HG02840 (cell line): ENCODE measurements at regions not wholly inside any gene's neighbourhood (a gene's known extent, or its start where the extent isn't known, plus 50 kb on each side); places are given as distances from the start of the nearest gene placed in this dataset.
"Not testable (repeated sequence)": the region's sequence is repeated elsewhere in the genome, so short reads cannot be mapped to it uniquely, and the experiment has no call there.

ENCODE experiments used
- ATAC-seq: cut with Tn5 transposase; IDR thresholded peaks from one replicate; pipeline ENCODE4 v1.9.1; 2021; ENCODE audit warnings: mild to moderate bottlenecking, moderate library complexity, moderate number of reproducible peaks; ENCODE audit not compliant: unreplicated experiment, low FRiP score

- not testable (repeated sequence) for ATAC-seq
Observed at GRCh38 chr15:81875717-81876116, 170.1 kb downstream of the MEX3B start.

- not testable (repeated sequence) for ATAC-seq
Observed at GRCh38 chr15:81870746-81871106, 175.1 kb downstream of the MEX3B start.

GRCh38 chr15:81870062-81870745 is 175.6 kb downstream of the MEX3B start:
- not testable (repeated sequence) for ATAC-seq

- ATAC-seq = no peak
Observed at GRCh38 chr15:81869161-81869954, 176.5 kb downstream of the MEX3B start.

- ATAC-seq = peak; percentile 80
Observed at GRCh38 chr15:81865850-81866537, 179.8 kb downstream of the MEX3B start.

- ATAC-seq = no peak
Observed at GRCh38 chr15:81863162-81863561, 182.7 kb downstream of the MEX3B start.

- ATAC-seq = no peak
Observed at GRCh38 chr15:81859737-81860516, 185.9 kb downstream of the MEX3B start.

DNA sequence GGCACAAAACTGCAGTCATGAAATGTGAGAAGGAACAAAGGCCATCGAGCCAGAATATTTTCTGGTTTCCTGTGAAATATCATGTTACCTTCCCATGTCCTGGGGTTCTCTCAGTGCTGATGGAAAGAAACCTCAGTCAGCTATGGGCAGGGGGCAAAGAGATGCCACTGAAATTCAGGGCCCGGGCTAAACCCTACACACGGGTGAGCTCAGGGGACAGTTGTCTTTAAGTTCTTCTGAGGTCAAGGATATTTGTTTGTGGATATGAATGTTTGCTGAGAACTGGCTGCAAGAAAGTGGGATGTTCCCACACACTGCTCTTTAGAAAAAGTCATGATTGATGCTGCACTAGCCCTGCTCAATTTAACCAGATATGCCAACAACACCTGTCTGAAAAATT is 187.2 kb downstream of the MEX3B start:
- no peak for ATAC-seq

GRCh38 chr15:81858136-81858535 is 187.7 kb downstream of the MEX3B start:
- ATAC-seq = no peak

GRCh38 chr15:81856634-81857026 is 189.2 kb downstream of the MEX3B start:
- no peak for ATAC-seq

DNA sequence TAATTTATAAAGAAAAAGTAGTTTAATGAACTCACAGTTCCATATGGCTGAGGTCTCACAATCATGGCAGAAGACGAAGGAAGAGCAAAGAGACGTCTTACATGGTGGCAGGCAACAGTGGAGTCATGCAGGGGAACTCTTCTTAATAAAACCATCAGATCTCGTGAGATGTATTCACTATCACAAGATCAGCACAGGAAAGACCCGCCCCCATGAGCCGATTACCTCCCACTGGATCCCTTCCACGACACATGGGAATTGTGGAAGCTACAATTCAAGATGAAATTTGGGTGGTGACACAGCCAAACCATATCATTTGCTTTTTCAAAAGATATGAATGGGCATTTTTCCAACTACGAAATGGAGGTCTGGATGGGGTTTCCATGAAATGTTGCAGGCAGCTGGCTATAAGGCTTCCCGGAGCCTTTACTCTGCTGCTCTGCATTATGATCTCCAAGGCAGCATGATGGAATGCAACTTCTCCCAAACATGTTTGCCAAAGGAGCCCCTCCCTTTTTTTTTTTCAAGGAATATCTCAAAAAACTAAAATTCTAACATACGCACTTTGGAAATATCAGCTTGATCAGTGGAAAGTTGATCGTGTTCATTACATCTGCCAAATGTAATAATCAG is 189.7 kb downstream of the MEX3B start:
- no peak for ATAC-seq

- ATAC-seq = no peak
Observed at GRCh38 chr15:81853150-81853748, 192.6 kb downstream of the MEX3B start.

GRCh38 chr15:81852411-81853149 is 193.2 kb downstream of the MEX3B start:
- no peak for ATAC-seq

DNA sequence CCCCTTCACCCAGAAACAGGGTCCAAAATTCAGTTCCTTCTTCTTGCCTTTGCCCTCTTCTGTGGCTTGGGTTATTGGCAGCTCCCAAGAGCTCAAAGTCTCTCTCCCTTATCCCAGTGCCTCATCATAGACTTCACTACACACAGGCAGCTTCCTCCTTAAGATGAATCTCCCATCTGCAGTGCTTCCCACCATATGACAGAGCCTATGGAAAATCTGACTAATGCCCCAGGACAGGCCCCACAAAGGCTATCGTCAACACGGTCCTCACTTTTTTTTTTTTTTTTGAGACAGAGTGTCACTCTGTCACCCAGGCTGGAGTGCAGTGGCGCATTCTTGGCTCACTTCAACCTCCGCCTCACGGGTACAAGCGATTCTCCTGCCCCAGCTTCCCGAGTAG is 194.1 kb downstream of the MEX3B start:
- ATAC-seq = no peak

DNA sequence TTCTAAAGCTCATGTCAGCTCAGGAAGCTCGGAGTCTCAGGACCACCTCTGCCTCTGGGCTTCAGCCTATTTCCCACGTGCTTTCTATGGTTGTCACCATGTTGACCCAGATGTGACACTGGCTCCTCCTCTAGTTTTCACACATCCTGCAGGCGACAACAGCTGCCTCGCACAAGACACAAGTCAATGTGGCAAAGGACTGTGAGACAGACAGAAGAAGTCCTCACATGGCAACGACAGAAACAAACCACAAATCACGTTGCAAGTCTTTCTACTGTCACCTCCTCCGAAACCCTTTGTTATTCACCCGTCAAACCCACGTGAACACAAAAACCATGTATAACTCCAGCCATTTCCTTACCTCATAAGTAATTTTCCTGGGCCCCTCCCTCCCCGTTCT is 194.5 kb downstream of the MEX3B start:
- ATAC-seq = no peak

DNA sequence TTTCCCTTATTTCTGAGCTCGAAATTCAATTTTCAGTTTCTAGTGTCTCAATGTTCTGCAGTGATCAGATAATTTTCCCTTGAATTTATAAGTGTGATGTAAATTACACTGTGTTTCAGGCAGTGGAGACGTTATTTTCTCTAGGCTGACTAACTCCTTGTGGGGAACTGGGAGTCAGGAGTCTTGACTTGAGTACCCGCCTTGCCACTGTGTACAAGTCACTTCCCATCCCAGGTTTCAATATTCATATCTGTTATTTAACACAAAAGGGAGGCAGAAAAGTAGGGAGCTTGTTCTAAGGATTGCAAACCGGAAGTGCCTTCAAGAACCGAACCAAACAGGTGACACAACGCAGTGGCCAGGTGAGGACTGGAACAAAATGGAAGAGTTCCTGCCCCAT is 196.5 kb downstream of the MEX3B start:
- ATAC-seq = no peak

DNA sequence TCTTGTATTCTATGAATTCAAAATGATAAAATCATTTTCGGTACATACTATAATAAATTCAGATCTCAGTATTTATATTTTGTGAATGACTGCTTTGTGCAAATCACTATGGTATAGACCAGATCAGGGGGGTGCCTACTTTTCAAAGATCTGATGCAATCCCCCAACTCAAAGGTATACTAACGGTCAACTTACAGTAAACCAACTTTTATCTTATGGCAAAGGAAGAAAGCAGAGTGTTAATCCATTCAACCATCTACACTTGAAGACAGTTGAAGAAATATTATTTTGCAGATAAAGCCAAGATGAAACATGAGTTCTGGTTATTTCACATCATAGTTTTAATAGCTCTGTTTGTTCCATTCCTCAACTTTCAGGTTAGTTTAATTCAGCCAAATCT is 197.1 kb downstream of the MEX3B start:
- no peak for ATAC-seq

DNA sequence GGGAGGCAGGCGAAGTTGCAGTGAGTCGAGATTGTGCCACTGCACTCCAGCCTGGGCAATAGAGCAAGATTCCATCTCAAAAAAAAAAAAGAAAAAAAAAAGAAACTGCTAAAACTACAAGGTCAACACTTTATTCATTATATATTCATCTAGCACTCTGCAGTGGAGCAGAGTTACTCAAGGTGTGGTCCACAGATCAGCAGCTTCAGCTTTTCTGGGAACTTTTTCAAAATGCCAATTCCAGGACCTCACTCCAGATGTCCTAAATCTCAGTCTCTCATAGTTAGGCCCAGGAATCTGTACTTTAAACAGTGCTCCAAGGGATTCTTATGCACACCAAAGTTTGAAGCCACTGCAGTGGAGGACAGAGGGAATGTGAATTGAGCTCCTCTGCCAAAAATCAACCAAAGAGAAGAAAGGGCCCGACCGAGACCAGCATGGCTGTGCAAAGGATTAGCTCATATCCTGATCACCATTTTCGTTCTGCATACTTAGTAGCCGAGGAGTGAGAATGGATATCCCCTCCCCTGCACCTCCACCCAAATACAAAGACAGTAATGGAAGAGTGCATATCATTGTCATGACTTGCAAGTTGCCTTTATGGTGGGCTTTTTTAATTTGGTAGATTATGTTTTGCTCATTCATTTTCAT is 201.9 kb downstream of the MEX3B start:
- no peak for ATAC-seq

DNA sequence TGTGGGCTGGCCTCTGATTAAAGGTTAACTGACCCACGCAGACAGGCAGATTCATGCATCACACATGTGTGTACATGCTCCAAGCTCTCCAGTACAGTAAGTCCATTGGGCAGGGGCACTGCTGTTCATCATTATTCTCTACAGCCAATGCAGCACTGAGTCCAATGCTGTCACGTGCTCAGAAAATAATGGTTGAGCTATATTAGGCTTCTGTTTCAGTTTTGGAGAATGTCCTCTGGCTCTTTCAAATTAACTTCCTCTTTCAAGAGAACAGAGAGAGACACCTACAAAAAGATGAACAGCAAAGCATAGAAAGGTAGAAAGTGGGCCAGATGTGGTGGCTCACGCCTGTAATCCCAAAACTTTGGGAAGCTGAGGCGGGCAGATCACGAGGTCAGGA is 202.6 kb downstream of the MEX3B start:
- ATAC-seq = no peak
